Endothelial cell of umbilical vein (primary cell): ENCODE measurements at regions not wholly inside any gene's neighbourhood (a gene's known extent, or its start where the extent isn't known, plus 50 kb on each side); places are given as distances from the start of the nearest gene placed in this dataset.

Source experiments
- BruUV-seq: library from RNA; stranded (reverse); fragments of 400-500 nt; replicated peaks from 2 replicates; lab custom pipeline; 2021; lab: Mats Ljungman, UMichigan
- CTCF ChIA-PET: fragments of 300-600, 350-600 bp; sonication (Branson Sonifier 250); formaldehyde crosslinking; loops from one replicate; lab custom pipeline; 2021; ENCODE audit warnings: antibody characterized with exemption, inconsistent platforms; lab: Charles Lee
- POLR2A ChIA-PET: fragments of 300-600, 350-600 bp; sonication (Branson Sonifier 250); formaldehyde crosslinking; loops from one replicate; lab custom pipeline; 2021; ENCODE audit warnings: antibody characterized with exemption, inconsistent platforms; lab: Charles Lee
- DNase-seq: peaks from one replicate; pipeline ENCODE4 v3.0.0-alpha.2; 2011; ENCODE audit warnings: low read depth, low spot score
- FAIRE-seq: peaks from 2 replicates; lab custom pipeline; 2011; peaks lifted over from hg19 to GRCh38; lab: Jason Lieb, UNC
- H2AFZ ChIP-seq: 2 replicates; pipeline ENCODE4 v1.6.0; 2012; ENCODE audit warnings: low read depth, low read length, control low read depth, inconsistent platforms
- H3K27ac ChIP-seq: 2 replicates; pipeline ENCODE4 v1.5.1; 2011; ENCODE audit warnings: low read depth, mild to moderate bottlenecking, control low read depth, low read length, moderate library complexity; ENCODE audit not compliant: insufficient read depth
- H3K27me3 ChIP-seq, 2 experiments: 2 replicates each; pipeline versions ENCODE4 v1.6.0 to v1.6.1; 2011; ENCODE audit warnings: low read length in 2 of 2, mixed read lengths in 1 of 2; ENCODE audit not compliant: control insufficient read depth in 2 of 2, insufficient read depth in 2 of 2
- H3K36me3 ChIP-seq, 2 experiments: 2 replicates in 1 of 2; 3 replicates in 1 of 2; pipeline ENCODE4 v1.5.1; 2011; ENCODE audit warnings: low read length in 2 of 2, mild to moderate bottlenecking in 1 of 2, moderate library complexity in 1 of 2; ENCODE audit not compliant: control insufficient read depth in 2 of 2, insufficient read depth in 2 of 2; ENCODE audit errors: extremely low read depth in 1 of 2
- H3K4me1 ChIP-seq: 3 replicates; pipeline ENCODE4 v1.5.1; 2011; ENCODE audit warnings: mild to moderate bottlenecking, low read length; ENCODE audit not compliant: control insufficient read depth, insufficient read depth; ENCODE audit errors: extremely low read depth
- H3K4me2 ChIP-seq: 2 replicates; pipeline ENCODE4 v1.6.1; 2011; ENCODE audit warnings: low read length, control low read depth, mixed read lengths; ENCODE audit not compliant: insufficient read depth
- H3K4me3 ChIP-seq, 3 experiments: fragments of 200-600 bp in 1 of 3; sonication (generic), shearing (Covaris generic) in 1 of 3; replicated peaks in 1 of 3; 2 replicates each; pipeline ENCODE4 v1.5.1; 2011 to 2016; ENCODE audit warnings: control low read depth in 3 of 3, low read length in 3 of 3, mild to moderate bottlenecking in 2 of 3, inconsistent platforms in 1 of 3, low read depth in 1 of 3, moderate library complexity in 1 of 3; ENCODE audit not compliant: insufficient read depth in 1 of 3
- H3K79me2 ChIP-seq: 2 replicates; pipeline ENCODE4 v1.6.0; 2012; ENCODE audit warnings: low read length, inconsistent platforms; ENCODE audit not compliant: control insufficient read depth, insufficient read depth
- H3K9ac ChIP-seq: replicated peaks from 2 replicates; pipeline ENCODE3; 2011; ENCODE audit warnings: low read length, control low read depth; ENCODE audit not compliant: insufficient read depth; ENCODE audit errors: extremely low read depth
- H3K9me1 ChIP-seq: replicated peaks from 3 replicates; pipeline ENCODE4 v1.6.0; 2011; ENCODE audit warnings: mild to moderate bottlenecking, low read length; ENCODE audit not compliant: control insufficient read depth, insufficient read depth; ENCODE audit errors: extremely low read depth
- H3K9me3 ChIP-seq: replicated peaks from 2 replicates; pipeline ENCODE4 v1.5.1; 2012; ENCODE audit warnings: low read length, inconsistent platforms; ENCODE audit not compliant: control insufficient read depth, insufficient read depth
- H4K20me1 ChIP-seq: replicated peaks from 2 replicates; pipeline ENCODE3; 2011; ENCODE audit warnings: mild to moderate bottlenecking, low read length; ENCODE audit not compliant: control insufficient read depth, insufficient read depth; ENCODE audit errors: extremely low read depth
- CTCF ChIP-seq, 2 donors: IDR thresholded peaks; 1 replicate in 1 of 2; 2 replicates in 1 of 2; pipeline ENCODE4 v1.5.1; 2011; ENCODE audit warnings: low read length in 2 of 2, mild to moderate bottlenecking in 2 of 2, moderate library complexity in 2 of 2, control low read depth in 1 of 2, inconsistent platforms in 1 of 2, low read depth in 1 of 2; ENCODE audit not compliant: insufficient read depth in 1 of 2; ENCODE audit errors: extremely low read depth in 1 of 2
- EZH2 ChIP-seq: IDR thresholded peaks from 2 replicates; pipeline ENCODE4 v1.6.1; 2012; ENCODE audit warnings: borderline replicate concordance, low read depth, mild to moderate bottlenecking, moderate library complexity, low read length, inconsistent platforms; ENCODE audit not compliant: severe bottlenecking
- FOS ChIP-seq: IDR thresholded peaks from 2 replicates; pipeline ENCODE4 v1.6.1; 2011; ENCODE audit warnings: mild to moderate bottlenecking, low read length, moderate library complexity, borderline replicate concordance; ENCODE audit not compliant: insufficient read depth
- GATA2 ChIP-seq: IDR thresholded peaks from 2 replicates; pipeline ENCODE4 v1.7.0; 2011; ENCODE audit warnings: low read depth, mild to moderate bottlenecking, moderate library complexity, mixed read lengths, low read length; ENCODE audit not compliant: insufficient read length, insufficient read depth
- JUN ChIP-seq: IDR thresholded peaks from 2 replicates; pipeline ENCODE4 v1.6.1; 2011; ENCODE audit warnings: borderline replicate concordance, low read depth; ENCODE audit not compliant: insufficient read length, insufficient read depth
- MAX ChIP-seq: IDR thresholded peaks from 2 replicates; pipeline ENCODE4 v1.6.1; 2011; ENCODE audit not compliant: insufficient read depth, insufficient read length
- MYC ChIP-seq: IDR thresholded peaks from one replicate; pipeline ENCODE4 v1.6.1; 2011; ENCODE audit warnings: mild to moderate bottlenecking, low read depth, low read length
- POLR2A ChIP-seq: IDR thresholded peaks from 2 replicates; pipeline ENCODE4 v1.6.1; 2012; ENCODE audit warnings: low read depth, mild to moderate bottlenecking, control low read depth, low read length
- POLR2AphosphoS5 ChIP-seq: IDR thresholded peaks from 2 replicates; pipeline ENCODE4 v1.6.1; 2012; ENCODE audit warnings: low read depth, mild to moderate bottlenecking, control low read depth, low read length, moderate library complexity; ENCODE audit not compliant: insufficient read depth
- dilution Hi-C: fragments of 300-500 bp; cut with MboI; formaldehyde crosslinking; loops from one replicate; pipeline ENCODE4 v1.15.0; 2019; ENCODE audit warnings: low sequenced_read_pairs; ENCODE audit not compliant: extremely low pct_ligation_motif_present
- intact Hi-C: fragments of 100-400 bp; cut with micrococcal nuclease; formaldehyde crosslinking; loops from one replicate; pipeline ENCODE4 v1.10.0; 2022

- H3K9me3 ChIP-seq: no peaks in the 10 kb centered on the region
- H3K9me1 ChIP-seq: no peaks in the 10 kb centered on the region
- no peaks in the 10 kb centered on the region for H4K20me1 ChIP-seq
- no peak overlapping the region for H3K4me3 ChIP-seq
- H2AFZ ChIP-seq: no peak overlapping the region
- ChIA-PET POLR2A (interaction anchor here (0.6 kb wide), 1 partner anchor 23 kb away, joined by 3 read pairs; no protein-coding TSS in a partner anchor), CTCF (no interaction called here)
- H3K79me2 ChIP-seq: no peaks in the 10 kb centered on the region
- FAIRE-seq (no peak), DNase-seq (no peak)
- no peak overlapping the region for H3K9ac ChIP-seq
- no peak overlapping the region for H3K4me2 ChIP-seq
- intact Hi-C loops: no loop called here
- no peaks in the 10 kb centered on the region for H3K27me3 ChIP-seq
- no peaks in the 10 kb centered on the region for H3K36me3 ChIP-seq
- no TSS peak for BruUV-seq
- dilution Hi-C loops: no loop called here
- no peaks in the 10 kb centered on the region for H3K4me1 ChIP-seq
- no peak for TF ChIP-seq CTCF (IDR thresholded peaks at IDR 0.05; ENCODE audit: extremely low read depth in 1 of 2, insufficient read depth in 1 of 2, low read depth in 1 of 2, low read length in 2 of 2)
- no peak for TF ChIP-seq FOS
- TF ChIP-seq JUN: no peak
- TF ChIP-seq MYC: no peak
- no peak for TF ChIP-seq POLR2AphosphoS5
- no peak overlapping the region for H3K27ac ChIP-seq
Observed at GRCh38 chr6:140180306-140180705, 805.9 kb upstream of the CITED2 start.

- POLR2A ChIA-PET: no interaction called here
- Histone ChIP-seq H3K27ac (no peak overlapping the region), H3K9ac (no peak overlapping the region), H3K9me3 (no peaks in the 10 kb centered on the region), H3K36me3 (no peaks in the 10 kb centered on the region), H3K4me2 (no peak overlapping the region), H3K9me1 (no peaks in the 10 kb centered on the region), H4K20me1 (no peaks in the 10 kb centered on the region), H2AFZ (no peak overlapping the region), H3K79me2 (no peaks in the 10 kb centered on the region), H3K4me1 (no peaks in the 10 kb centered on the region), H3K4me3 (no peak overlapping the region), H3K27me3 (no peaks in the 10 kb centered on the region)
- TF ChIP-seq MAX (no peak), POLR2A (no peak), GATA2 (no peak), POLR2AphosphoS5 (no peak), EZH2 (no peak), FOS (no peak), CTCF (IDR thresholded peaks at IDR 0.05; ENCODE audit: extremely low read depth in 1 of 2, insufficient read depth in 1 of 2, low read depth in 1 of 2, low read length in 2 of 2) (no peak), JUN (no peak)
- dilution Hi-C loops (no loop called here), intact Hi-C loops (no loop called here)
- no TSS peak for BruUV-seq
- FAIRE-seq (no peak), DNase-seq (no peak)
- CTCF ChIA-PET: interaction anchor here (0.6 kb wide), 1 partner anchor 1222 kb away, joined by 4 read pairs; no protein-coding TSS in a partner anchor
Observed at GRCh38 chr6:140178935-140179334, 804.5 kb upstream of the CITED2 start.
